HEK293 (cell line): ENCODE measurements at regions not wholly inside any gene's neighbourhood (a gene's known extent, or its start where the extent isn't known, plus 50 kb on each side); places are given as distances from the start of the nearest gene placed in this dataset.

Experiments used
- CTCF ChIA-PET: fragments of 350-600 bp; formaldehyde crosslinking; extraction: SDS; loops from one replicate; lab custom pipeline; 2021; ENCODE audit warnings: antibody characterized with exemption; lab: Yijun Ruan, JAX
- POLR2A ChIA-PET: fragments of 300-600 bp; formaldehyde crosslinking; extraction: SDS; loops from one replicate; lab custom pipeline; 2020; ENCODE audit warnings: antibody characterized with exemption, inconsistent platforms; lab: Yijun Ruan, JAX
- H3K27ac ChIP-seq: fragments of 200-500 bp; sonication (Bioruptor generic); 2 replicates; pipeline ENCODE4 v1.5.1; 2014; ENCODE audit warnings: low read depth, low read length, control low read depth, inconsistent platforms; ENCODE audit errors: extremely low read depth
- H3K36me3 ChIP-seq, 2 experiments: fragments of 200-500 bp in 1 of 2; sonication (Bioruptor generic) in 1 of 2; 1 replicate in 1 of 2; 2 replicates in 1 of 2; pipeline ENCODE4 v1.5.1; 2014 to 2017; ENCODE audit warnings: inconsistent platforms in 2 of 2, low read length in 2 of 2; ENCODE audit not compliant: control insufficient read depth in 2 of 2, insufficient read depth in 1 of 2
- H3K4me1 ChIP-seq: fragments of 200-500 bp; sonication (Bioruptor generic); 2 replicates; pipeline ENCODE4 v1.5.1; 2014; ENCODE audit warnings: mild to moderate bottlenecking, low read length, inconsistent platforms; ENCODE audit not compliant: control insufficient read depth, insufficient read depth
- H3K4me3 ChIP-seq: 2 replicates; pipeline ENCODE4 v1.5.1; 2011; ENCODE audit warnings: low read depth, mild to moderate bottlenecking, control low read depth, low read length, moderate library complexity
- H3K9me3 ChIP-seq: fragments of 200-500 bp; sonication (Bioruptor generic); 2 replicates; pipeline ENCODE4 v1.5.1; 2014; ENCODE audit warnings: low read depth, low read length, inconsistent platforms; ENCODE audit not compliant: control insufficient read depth, insufficient read depth
- GLI2 ChIP-seq: fragments of 450-650 bp; formaldehyde crosslinking; IDR thresholded peaks from 2 replicates; pipeline ENCODE4; 2017; ENCODE audit warnings: missing biosample characterization, missing genetic modification characterization, low read depth, borderline replicate concordance
- GLIS2 ChIP-seq: fragments of 450-650 bp; formaldehyde crosslinking; IDR thresholded peaks from 2 replicates; pipeline ENCODE4 v1.5.1; 2016; ENCODE audit warnings: missing biosample characterization, missing genetic modification characterization
- HOXC10 ChIP-seq: sonication (generic); formaldehyde crosslinking; IDR thresholded peaks from 2 replicates; pipeline ENCODE4 v1.8.1; 2023; ENCODE audit warnings: mild to moderate bottlenecking, missing genetic modification reagents
- IKZF3 ChIP-seq: fragments of 450-650 bp; IDR thresholded peaks from 2 replicates; pipeline ENCODE4 v1.5.0; 2018; ENCODE audit warnings: missing biosample characterization, mild to moderate bottlenecking, missing genetic modification characterization, moderate library complexity
- SCRT1 ChIP-seq: fragments of 450-650 bp; formaldehyde crosslinking; IDR thresholded peaks from 2 replicates; pipeline ENCODE4 v1.5.1; 2016; ENCODE audit warnings: missing biosample characterization, missing genetic modification characterization, borderline replicate concordance
- SETDB1 ChIP-seq: IDR thresholded peaks from one replicate; pipeline ENCODE4 v1.6.1; 2017; ENCODE audit warnings: mild to moderate bottlenecking, low read length, moderate library complexity, mixed read lengths; ENCODE audit not compliant: insufficient read length
- ZBTB17 ChIP-seq: fragments of 450-650 bp; formaldehyde crosslinking; IDR thresholded peaks from 2 replicates; pipeline ENCODE4 v1.5.1; 2016; ENCODE audit warnings: missing biosample characterization, missing genetic modification characterization
- ZBTB6 ChIP-seq: fragments of 450-650 bp; formaldehyde crosslinking; IDR thresholded peaks from 2 replicates; pipeline ENCODE4 v1.5.1; 2017; ENCODE audit warnings: missing biosample characterization, missing genetic modification characterization
- ZFP41 ChIP-seq: fragments of 450-650 bp; formaldehyde crosslinking; IDR thresholded peaks from 2 replicates; pipeline ENCODE4 v1.5.1; 2016; ENCODE audit warnings: missing biosample characterization, missing genetic modification characterization, borderline replicate concordance
- ZIC2 ChIP-seq: fragments of 450-650 bp; formaldehyde crosslinking; IDR thresholded peaks from 2 replicates; pipeline ENCODE4 v1.5.1; 2016; ENCODE audit warnings: missing biosample characterization, missing genetic modification characterization
- ZNF174 ChIP-seq: fragments of 450-650 bp; formaldehyde crosslinking; IDR thresholded peaks from 2 replicates; pipeline ENCODE4 v1.5.0; 2017; ENCODE audit warnings: missing biosample characterization, mild to moderate bottlenecking, missing genetic modification characterization
- ZNF274 ChIP-seq, 2 experiments: fragments of 200-500 bp in 1 of 2; fragments of 450-650 bp in 1 of 2; sonication (Bioruptor generic) in 1 of 2; formaldehyde crosslinking in 1 of 2; IDR thresholded peaks; 2 replicates each; pipeline versions ENCODE4 v1.5.1 to v1.6.1; 2014 to 2016; ENCODE audit warnings: borderline replicate concordance in 1 of 2, inconsistent platforms in 1 of 2, low read length in 1 of 2, missing biosample characterization in 1 of 2, missing genetic modification characterization in 1 of 2
- ZNF350 ChIP-seq: fragments of 450-650 bp; formaldehyde crosslinking; IDR thresholded peaks from 2 replicates; pipeline ENCODE4 v1.5.0; 2017; ENCODE audit warnings: missing biosample characterization, mild to moderate bottlenecking, missing genetic modification characterization
- ZNF513 ChIP-seq: fragments of 450-650 bp; IDR thresholded peaks from 2 replicates; pipeline ENCODE4 v1.5.1; 2018; ENCODE audit warnings: missing biosample characterization, missing genetic modification characterization
- ZNF514 ChIP-seq: fragments of 450-650 bp; formaldehyde crosslinking; IDR thresholded peaks from 2 replicates; pipeline ENCODE4 v1.5.1; 2016; ENCODE audit warnings: missing biosample characterization, missing genetic modification characterization
- ZNF518A ChIP-seq: fragments of 450-650 bp; formaldehyde crosslinking; conservative IDR thresholded peaks from 2 replicates; pipeline ENCODE4 v1.5.1; 2016; ENCODE audit warnings: low read depth, missing biosample characterization, missing genetic modification characterization
- ZNF549 ChIP-seq: fragments of 450-650 bp; IDR thresholded peaks from 2 replicates; pipeline ENCODE4 v1.5.1; 2018; ENCODE audit warnings: missing biosample characterization, missing genetic modification characterization, mild to moderate bottlenecking, inconsistent platforms, moderate library complexity
- ZNF560 ChIP-seq: fragments of 450-650 bp; formaldehyde crosslinking; IDR thresholded peaks from 2 replicates; pipeline ENCODE4 v1.5.1; 2017; ENCODE audit warnings: missing biosample characterization, missing genetic modification characterization, borderline replicate concordance
- ZNF561 ChIP-seq: fragments of 450-650 bp; IDR thresholded peaks from 2 replicates; pipeline ENCODE4 v1.5.1; 2018; ENCODE audit warnings: missing biosample characterization, missing genetic modification characterization, borderline replicate concordance

GRCh38 chr5:23146183-23146582 lies 293.0 kb upstream of the CDH12 start:
- H3K36me3 ChIP-seq: no peaks in the 10 kb centered on the region
- CTCF ChIA-PET: no interaction called here
- H3K4me1 ChIP-seq: no peaks in the 10 kb centered on the region
- no peak overlapping the region for H3K27ac ChIP-seq
- H3K4me3 ChIP-seq: no peak overlapping the region
- POLR2A ChIA-PET: no interaction called here
- no peaks in the 10 kb centered on the region for H3K9me3 ChIP-seq
- no peak for TF ChIP-seq GLI2 (tag by site-specific recombination)
- TF ChIP-seq ZNF350 (tag by site-specific recombination): no peak
- no peak for TF ChIP-seq ZNF561 (tag by site-specific recombination)
- no peak for TF ChIP-seq SCRT1 (tag by site-specific recombination)
- TF ChIP-seq IKZF3 (tag by site-specific recombination): no peak
- TF ChIP-seq GLIS2 (tag by site-specific recombination): no peak
- no peak for TF ChIP-seq ZNF174 (tag by site-specific recombination)
- no peak for TF ChIP-seq ZFP41 (tag by site-specific recombination)
- TF ChIP-seq SETDB1: no peak
- TF ChIP-seq ZNF513 (tag by site-specific recombination): no peak
- TF ChIP-seq ZNF560: no peak
- TF ChIP-seq HOXC10: no peak
- no peak for TF ChIP-seq ZNF518A (tag by site-specific recombination)
- no peak for TF ChIP-seq ZNF549 (tag by site-specific recombination)
- no peak for TF ChIP-seq ZIC2
- TF ChIP-seq ZBTB17 (tag by site-specific recombination): no peak
- no peak for TF ChIP-seq ZNF514 (tag by site-specific recombination)
- TF ChIP-seq ZBTB6 (tag by site-specific recombination): no peak
- no peak for TF ChIP-seq ZNF274 (IDR thresholded peaks at IDR 0.05; ENCODE audit: low read length)
- TF ChIP-seq ZNF274 (tag by site-specific recombination; IDR thresholded peaks at IDR 0.05; ENCODE audit: borderline replicate concordance): no peak
- TF ChIP-seq, all 188 proteins: peak for 0
